ENCODE measurements at regions not wholly inside any gene's neighbourhood (a gene's known extent, or its start where the extent isn't known, plus 50 kb on each side); places are given as distances from the start of the nearest gene placed in this dataset.

GRCh38 chr1:34312359-34312758 lies 135.7 kb downstream of the C1orf94 start:
- TF ChIP-seq CTCF (conservative IDR thresholded peaks at IDR 0.05; ENCODE audit: low read length) (no peak), EZH2phosphoT487 (IDR thresholded peaks at IDR 0.05; ENCODE audit: borderline replicate concordance, low read depth, low read length) (no peak)

Data from OCI-LY7 (cell line).